HepG2 (cell line): ENCODE measurements at regions not wholly inside any gene's neighbourhood (a gene's known extent, or its start where the extent isn't known, plus 50 kb on each side); places are given as distances from the start of the nearest gene placed in this dataset.

Experiments
- ATF7 ChIP-seq, 2 experiments: fragments of 450-650 bp in 1 of 2; sonication (generic) in 1 of 2; formaldehyde crosslinking in 1 of 2; IDR thresholded peaks; 2 replicates each; pipeline versions ENCODE4 v1.4.0 to v1.6.1; 2016 to 2020; ENCODE audit warnings: antibody characterized with exemption in 1 of 2, mild to moderate bottlenecking in 1 of 2, missing genetic modification reagents in 1 of 2
- DMAP1 ChIP-seq: IDR thresholded peaks from 2 replicates; pipeline ENCODE4 v1.6.1; 2016
- FIP1L1 ChIP-seq: fragments of 200-400 bp; formaldehyde crosslinking; IDR thresholded peaks from 2 replicates; pipeline ENCODE4 v1.6.1; 2018; ENCODE audit warnings: low read depth, mild to moderate bottlenecking, low read length, moderate library complexity, borderline replicate concordance; ENCODE audit not compliant: insufficient read depth
- FOSL2 ChIP-seq: sonication (generic); formaldehyde crosslinking; IDR thresholded peaks from 2 replicates; pipeline ENCODE4 v1.4.0; 2020; ENCODE audit warnings: missing genetic modification reagents
- FOXA3 ChIP-seq: IDR thresholded peaks from 2 replicates; pipeline ENCODE4 v1.6.1; 2016; ENCODE audit warnings: missing genetic modification reagents, missing compliant biosample characterization
- HDAC2 ChIP-seq: sonication (generic); formaldehyde crosslinking; IDR thresholded peaks from 2 replicates; pipeline ENCODE4 v1.4.0; 2020; ENCODE audit warnings: missing genetic modification reagents
- KLF12 ChIP-seq: sonication (generic); formaldehyde crosslinking; IDR thresholded peaks from 2 replicates; pipeline ENCODE4 v1.4.0; 2020; ENCODE audit warnings: missing genetic modification reagents, borderline replicate concordance
- NCOA2 ChIP-seq: sonication (generic); formaldehyde crosslinking; IDR thresholded peaks from 2 replicates; pipeline ENCODE4 v1.8.0; 2022; ENCODE audit warnings: inconsistent platforms
- PLSCR1 ChIP-seq: sonication (generic); formaldehyde crosslinking; IDR thresholded peaks from 2 replicates; pipeline ENCODE4 v1.5.0; 2020; ENCODE audit warnings: missing genetic modification reagents, mild to moderate bottlenecking, borderline replicate concordance
- SKIL ChIP-seq: sonication (generic); formaldehyde crosslinking; IDR thresholded peaks from 2 replicates; pipeline ENCODE4 v1.8.0; 2022; ENCODE audit warnings: missing genetic modification reagents, mild to moderate bottlenecking, moderate library complexity, borderline replicate concordance
- TBP ChIP-seq: sonication (generic); formaldehyde crosslinking; IDR thresholded peaks from 2 replicates; pipeline ENCODE4 v1.5.0; 2020; ENCODE audit warnings: missing genetic modification reagents
- ZBTB20 ChIP-seq: sonication (generic); formaldehyde crosslinking; IDR thresholded peaks from 2 replicates; pipeline ENCODE4 v1.8.1; 2023; ENCODE audit warnings: missing genetic modification reagents, low read depth, mild to moderate bottlenecking, borderline replicate concordance
- ZBTB3 ChIP-seq: sonication (generic); formaldehyde crosslinking; IDR thresholded peaks from 2 replicates; pipeline ENCODE4 v1.4.0; 2020; ENCODE audit warnings: low read depth, mild to moderate bottlenecking, moderate library complexity, missing genetic modification reagents, borderline replicate concordance
- ZEB1 ChIP-seq: IDR thresholded peaks from 2 replicates; pipeline ENCODE4 v1.6.1; 2012; ENCODE audit warnings: mild to moderate bottlenecking, low read depth, inconsistent platforms; ENCODE audit not compliant: insufficient replicate concordance
- ZNF260 ChIP-seq: sonication (generic); formaldehyde crosslinking; IDR thresholded peaks from 2 replicates; pipeline ENCODE4 v1.4.0; 2020; ENCODE audit warnings: missing genetic modification reagents, low read depth, mild to moderate bottlenecking, borderline replicate concordance
- ZNF598 ChIP-seq: sonication (generic); formaldehyde crosslinking; IDR thresholded peaks from 2 replicates; pipeline ENCODE4 v1.5.1; 2020; ENCODE audit warnings: mild to moderate bottlenecking, missing genetic modification reagents, borderline replicate concordance
- ZNF616 ChIP-seq: sonication (generic); formaldehyde crosslinking; IDR thresholded peaks from 2 replicates; pipeline ENCODE4 v1.5.0; 2020; ENCODE audit warnings: low read depth, mild to moderate bottlenecking, missing genetic modification reagents
- ZNF644 ChIP-seq: IDR thresholded peaks from 2 replicates; pipeline ENCODE4 v1.6.1; 2016; ENCODE audit warnings: low read depth
- ZNF768 ChIP-seq: sonication (generic); formaldehyde crosslinking; IDR thresholded peaks from 2 replicates; pipeline ENCODE4 v1.4.0; 2020; ENCODE audit warnings: missing genetic modification reagents
- ZSCAN21 ChIP-seq: sonication (generic); formaldehyde crosslinking; IDR thresholded peaks from 2 replicates; pipeline ENCODE4 v1.8.0; 2022; ENCODE audit warnings: mild to moderate bottlenecking, missing genetic modification reagents, moderate library complexity, borderline replicate concordance
- TF ChIP-seq, protein P1 (sequence below): sonication (generic); formaldehyde crosslinking; IDR thresholded peaks from 2 replicates; pipeline ENCODE4 v1.4.0; 2020; ENCODE audit warnings: missing genetic modification reagents

DNA sequence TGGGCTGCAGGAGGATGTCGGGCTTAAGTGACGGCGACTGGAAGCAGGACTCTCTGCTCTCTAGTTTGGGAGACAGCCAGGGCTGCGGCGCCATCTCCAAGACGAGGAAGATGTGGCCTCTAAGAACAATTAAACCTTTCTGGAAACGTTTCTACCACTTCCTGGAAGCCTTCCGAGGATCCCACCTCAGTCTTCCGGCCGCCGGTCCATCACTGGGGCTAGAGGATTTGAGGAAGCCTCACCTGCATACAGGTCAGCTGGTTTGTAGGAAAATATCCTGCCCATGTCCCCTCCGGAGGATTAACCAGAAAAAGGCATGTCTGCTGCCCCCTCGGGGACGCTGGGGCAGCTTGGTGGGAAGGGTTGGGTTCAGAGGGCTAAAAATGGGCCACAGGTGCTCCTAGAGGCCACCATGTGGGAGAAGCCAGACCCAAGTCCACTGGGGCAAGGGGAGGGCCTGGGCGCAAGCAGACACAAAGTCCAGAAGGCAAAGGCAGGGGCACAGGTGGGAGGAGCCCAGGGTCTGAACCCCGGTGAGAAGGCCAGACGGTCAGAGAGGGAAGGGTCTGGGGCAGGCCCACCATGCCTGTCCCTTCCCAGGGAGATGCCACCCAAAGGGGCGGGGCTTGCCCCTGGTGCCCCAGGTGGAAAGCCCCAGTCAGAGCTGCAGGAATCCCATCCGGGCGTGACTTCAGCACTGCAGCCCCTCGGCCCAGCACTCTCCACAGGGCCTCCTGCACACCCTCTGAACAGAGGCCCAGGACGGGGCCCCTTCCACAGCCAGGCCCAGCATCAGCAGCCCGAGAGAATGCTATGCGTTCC lies 82.2 kb upstream of the ID2 start (continued):
- TF ChIP-seq, protein P1, sequence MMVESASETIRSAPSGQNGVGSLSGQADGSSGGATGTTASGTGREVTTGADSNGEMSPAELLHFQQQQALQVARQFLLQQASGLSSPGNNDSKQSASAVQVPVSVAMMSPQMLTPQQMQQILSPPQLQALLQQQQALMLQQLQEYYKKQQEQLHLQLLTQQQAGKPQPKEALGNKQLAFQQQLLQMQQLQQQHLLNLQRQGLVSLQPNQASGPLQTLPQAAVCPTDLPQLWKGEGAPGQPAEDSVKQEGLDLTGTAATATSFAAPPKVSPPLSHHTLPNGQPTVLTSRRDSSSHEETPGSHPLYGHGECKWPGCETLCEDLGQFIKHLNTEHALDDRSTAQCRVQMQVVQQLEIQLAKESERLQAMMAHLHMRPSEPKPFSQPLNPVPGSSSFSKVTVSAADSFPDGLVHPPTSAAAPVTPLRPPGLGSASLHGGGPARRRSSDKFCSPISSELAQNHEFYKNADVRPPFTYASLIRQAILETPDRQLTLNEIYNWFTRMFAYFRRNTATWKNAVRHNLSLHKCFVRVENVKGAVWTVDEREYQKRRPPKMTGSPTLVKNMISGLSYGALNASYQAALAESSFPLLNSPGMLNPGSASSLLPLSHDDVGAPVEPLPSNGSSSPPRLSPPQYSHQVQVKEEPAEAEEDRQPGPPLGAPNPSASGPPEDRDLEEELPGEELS (CRISPR knock-in tag): peak; percentile 57; the same call in 1 of the 2 replicates
- TF ChIP-seq ZNF598: peak; percentile 52; the same call in 1 of the 2 replicates
- TF ChIP-seq DMAP1 (CRISPR knock-in tag): no peak
- no peak for TF ChIP-seq ZBTB20
- 0 out of 2 replicates have a peak, but pooled peaks have one; percentile 41 for TF ChIP-seq KLF12 (CRISPR knock-in tag)
- peak; percentile 56; the same call in 1 of the 2 replicates for TF ChIP-seq SKIL
- no peak for TF ChIP-seq FIP1L1
- no peak for TF ChIP-seq ZBTB3
- TF ChIP-seq ZEB1: peak; percentile 89
- 0 out of 2 replicates have a peak, but pooled peaks have one; percentile 24 for TF ChIP-seq FOXA3 (CRISPR knock-in tag)
- peak; percentile 58; the same call in 1 of the 2 replicates for TF ChIP-seq ZNF616 (CRISPR knock-in tag)
- no peak; the same call in 1 of the 2 replicates for TF ChIP-seq ZNF768 (CRISPR knock-in tag)
- 0 out of 2 replicates have a peak, but pooled peaks have one; percentile 24 for TF ChIP-seq NCOA2 (CRISPR knock-in tag)
- TF ChIP-seq HDAC2 (CRISPR knock-in tag): peak; percentile 80
- peak; percentile 69; the same call in 1 of the 2 replicates for TF ChIP-seq ZSCAN21 (CRISPR knock-in tag)
- no peak for TF ChIP-seq ATF7 (IDR thresholded peaks at IDR 0.05)
- no peak for TF ChIP-seq ATF7 (CRISPR knock-in tag; IDR thresholded peaks at IDR 0.05)
- no peak for TF ChIP-seq PLSCR1 (CRISPR knock-in tag)
- TF ChIP-seq FOSL2 (CRISPR knock-in tag): peak; percentile 37
- TF ChIP-seq ZNF260 (CRISPR knock-in tag): no peak
- peak; percentile 80; the same call in 1 of the 2 replicates for TF ChIP-seq ZNF644 (CRISPR knock-in tag)
- TF ChIP-seq TBP (CRISPR knock-in tag): no peak
